ENCODE measurements at regions not wholly inside any gene's neighbourhood (a gene's known extent, or its start where the extent isn't known, plus 50 kb on each side); places are given as distances from the start of the nearest gene placed in this dataset.

DNA sequence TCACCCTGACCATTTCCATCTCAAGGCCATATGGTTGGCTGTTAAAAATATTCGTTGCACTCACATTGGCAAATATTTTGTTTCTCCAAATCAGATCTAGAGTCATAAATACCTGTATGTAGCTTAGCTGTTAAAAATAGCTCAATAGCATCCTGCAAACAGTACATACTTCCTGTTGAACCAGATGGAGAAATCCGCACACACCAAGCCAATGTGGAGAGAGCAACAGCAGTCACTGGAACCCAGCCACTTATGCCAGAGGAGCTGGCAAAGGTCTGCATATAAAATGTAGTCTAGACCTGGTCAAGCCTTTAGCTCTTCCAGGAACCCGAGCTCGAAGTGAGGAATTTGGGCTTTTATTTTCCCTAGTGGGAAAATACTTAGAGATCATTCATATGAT, 146.4 kb upstream of the KCNJ16 start:
- TF ChIP-seq CTCF (IDR thresholded peaks at IDR 0.05): no peak
- no peak for TF ChIP-seq POLR2AphosphoS5 (IDR thresholded peaks at IDR 0.05)

Data from suprapubic skin (tissue), 3 donors.